Keratinocyte (primary cell): ENCODE measurements at regions not wholly inside any gene's neighbourhood (a gene's known extent, or its start where the extent isn't known, plus 50 kb on each side); places are given as distances from the start of the nearest gene placed in this dataset.

Experiments
- EZH2 ChIP-seq: IDR thresholded peaks from one replicate; pipeline ENCODE4 v1.6.1; 2012; ENCODE audit warnings: inconsistent platforms, mild to moderate bottlenecking, low read length, moderate library complexity
- TF ChIP-seq, protein P1 (sequence below), 3 experiments: IDR thresholded peaks in 1 of 3; conservative IDR thresholded peaks in 1 of 3; optimal IDR thresholded peaks in 1 of 3; 2 replicates in 2 of 3; 3 replicates in 1 of 3; pipeline versions ENCODE3 to v1.5.1; 2011; ENCODE audit warnings: low read length in 3 of 3, mild to moderate bottlenecking in 3 of 3, moderate library complexity in 2 of 3, control low read depth in 1 of 3, inconsistent platforms in 1 of 3; ENCODE audit not compliant: insufficient read depth in 2 of 3; ENCODE audit errors: extremely low read depth in 1 of 3

DNA sequence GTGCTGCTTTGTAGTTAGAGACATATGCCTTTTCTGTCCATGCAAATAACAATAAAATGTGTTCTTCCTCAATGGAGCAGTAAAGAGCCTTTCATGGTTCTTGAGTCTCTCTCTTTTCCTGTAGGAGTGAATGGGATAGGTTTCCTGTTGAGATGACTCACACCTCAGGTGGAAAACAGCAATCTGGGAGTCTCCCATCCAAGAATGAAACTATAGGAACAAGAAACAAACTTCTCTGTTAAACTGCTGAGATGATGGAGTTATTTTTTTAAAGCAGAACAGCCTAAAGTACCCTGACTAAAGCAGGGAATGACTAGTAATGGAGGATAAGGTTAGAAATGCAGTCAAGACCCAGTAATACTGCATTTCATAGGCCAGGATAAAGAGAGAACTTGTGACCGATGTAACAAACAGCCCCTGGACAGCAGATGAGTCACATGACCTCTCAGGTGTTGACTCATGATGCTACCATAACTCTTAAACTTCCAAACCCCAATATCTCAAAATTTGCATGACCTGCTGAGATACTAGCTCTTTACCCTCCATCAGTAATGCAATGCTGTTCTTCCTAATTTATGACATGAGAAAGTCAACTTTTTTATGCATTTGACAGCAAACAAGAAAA lies 548.9 kb downstream of the CBLN4 start:
- TF ChIP-seq, protein P1, sequence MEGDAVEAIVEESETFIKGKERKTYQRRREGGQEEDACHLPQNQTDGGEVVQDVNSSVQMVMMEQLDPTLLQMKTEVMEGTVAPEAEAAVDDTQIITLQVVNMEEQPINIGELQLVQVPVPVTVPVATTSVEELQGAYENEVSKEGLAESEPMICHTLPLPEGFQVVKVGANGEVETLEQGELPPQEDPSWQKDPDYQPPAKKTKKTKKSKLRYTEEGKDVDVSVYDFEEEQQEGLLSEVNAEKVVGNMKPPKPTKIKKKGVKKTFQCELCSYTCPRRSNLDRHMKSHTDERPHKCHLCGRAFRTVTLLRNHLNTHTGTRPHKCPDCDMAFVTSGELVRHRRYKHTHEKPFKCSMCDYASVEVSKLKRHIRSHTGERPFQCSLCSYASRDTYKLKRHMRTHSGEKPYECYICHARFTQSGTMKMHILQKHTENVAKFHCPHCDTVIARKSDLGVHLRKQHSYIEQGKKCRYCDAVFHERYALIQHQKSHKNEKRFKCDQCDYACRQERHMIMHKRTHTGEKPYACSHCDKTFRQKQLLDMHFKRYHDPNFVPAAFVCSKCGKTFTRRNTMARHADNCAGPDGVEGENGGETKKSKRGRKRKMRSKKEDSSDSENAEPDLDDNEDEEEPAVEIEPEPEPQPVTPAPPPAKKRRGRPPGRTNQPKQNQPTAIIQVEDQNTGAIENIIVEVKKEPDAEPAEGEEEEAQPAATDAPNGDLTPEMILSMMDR (optimal IDR thresholded peaks at IDR 0.05 in 1 of 3, IDR thresholded peaks at IDR 0.05 in 1 of 3, conservative IDR thresholded peaks at IDR 0.05 in 1 of 3; ENCODE audit: extremely low read depth in 1 of 3, insufficient read depth in 2 of 3, low read length in 3 of 3) = no peak
- no peak for TF ChIP-seq EZH2
